ENCODE measurements at regions not wholly inside any gene's neighbourhood (a gene's known extent, or its start where the extent isn't known, plus 50 kb on each side); places are given as distances from the start of the nearest gene placed in this dataset.

DNA sequence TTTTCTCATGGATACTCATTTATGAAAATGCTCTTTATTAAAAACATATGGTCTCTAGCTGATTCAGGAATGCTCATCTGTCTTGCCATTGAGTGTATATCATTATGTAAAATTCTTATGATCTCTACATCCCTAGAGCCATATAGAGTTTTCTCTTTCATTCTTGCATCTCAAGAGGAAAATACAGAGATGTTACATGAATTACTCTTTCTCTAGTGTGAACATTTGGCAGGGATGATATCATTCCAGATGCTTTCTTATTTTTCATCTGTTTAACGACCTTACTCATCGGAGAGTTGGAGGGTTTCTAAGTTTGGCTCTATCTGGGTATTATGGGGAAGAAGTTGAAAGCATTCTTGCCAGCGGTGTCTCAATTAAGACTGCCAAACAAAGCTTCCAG is 202.9 kb upstream of the SLC7A11 start:
- TF ChIP-seq, protein P1, sequence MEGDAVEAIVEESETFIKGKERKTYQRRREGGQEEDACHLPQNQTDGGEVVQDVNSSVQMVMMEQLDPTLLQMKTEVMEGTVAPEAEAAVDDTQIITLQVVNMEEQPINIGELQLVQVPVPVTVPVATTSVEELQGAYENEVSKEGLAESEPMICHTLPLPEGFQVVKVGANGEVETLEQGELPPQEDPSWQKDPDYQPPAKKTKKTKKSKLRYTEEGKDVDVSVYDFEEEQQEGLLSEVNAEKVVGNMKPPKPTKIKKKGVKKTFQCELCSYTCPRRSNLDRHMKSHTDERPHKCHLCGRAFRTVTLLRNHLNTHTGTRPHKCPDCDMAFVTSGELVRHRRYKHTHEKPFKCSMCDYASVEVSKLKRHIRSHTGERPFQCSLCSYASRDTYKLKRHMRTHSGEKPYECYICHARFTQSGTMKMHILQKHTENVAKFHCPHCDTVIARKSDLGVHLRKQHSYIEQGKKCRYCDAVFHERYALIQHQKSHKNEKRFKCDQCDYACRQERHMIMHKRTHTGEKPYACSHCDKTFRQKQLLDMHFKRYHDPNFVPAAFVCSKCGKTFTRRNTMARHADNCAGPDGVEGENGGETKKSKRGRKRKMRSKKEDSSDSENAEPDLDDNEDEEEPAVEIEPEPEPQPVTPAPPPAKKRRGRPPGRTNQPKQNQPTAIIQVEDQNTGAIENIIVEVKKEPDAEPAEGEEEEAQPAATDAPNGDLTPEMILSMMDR (conservative IDR thresholded peaks at IDR 0.05 in 1 of 2, IDR thresholded peaks at IDR 0.05 in 1 of 2; ENCODE audit: extremely low read depth in 1 of 2, insufficient read depth in 1 of 2, low read depth in 1 of 2, low read length in 2 of 2), result no peak
- no peak for TF ChIP-seq EZH2 (IDR thresholded peaks at IDR 0.05; ENCODE audit: borderline replicate concordance, low read length)
